ENCODE measurements at regions not wholly inside any gene's neighbourhood (a gene's known extent, or its start where the extent isn't known, plus 50 kb on each side); places are given as distances from the start of the nearest gene placed in this dataset.

GRCh38 chr5:7179364-7179763 is 216.6 kb upstream of the ADCY2 start:
- TF ChIP-seq, protein P1, sequence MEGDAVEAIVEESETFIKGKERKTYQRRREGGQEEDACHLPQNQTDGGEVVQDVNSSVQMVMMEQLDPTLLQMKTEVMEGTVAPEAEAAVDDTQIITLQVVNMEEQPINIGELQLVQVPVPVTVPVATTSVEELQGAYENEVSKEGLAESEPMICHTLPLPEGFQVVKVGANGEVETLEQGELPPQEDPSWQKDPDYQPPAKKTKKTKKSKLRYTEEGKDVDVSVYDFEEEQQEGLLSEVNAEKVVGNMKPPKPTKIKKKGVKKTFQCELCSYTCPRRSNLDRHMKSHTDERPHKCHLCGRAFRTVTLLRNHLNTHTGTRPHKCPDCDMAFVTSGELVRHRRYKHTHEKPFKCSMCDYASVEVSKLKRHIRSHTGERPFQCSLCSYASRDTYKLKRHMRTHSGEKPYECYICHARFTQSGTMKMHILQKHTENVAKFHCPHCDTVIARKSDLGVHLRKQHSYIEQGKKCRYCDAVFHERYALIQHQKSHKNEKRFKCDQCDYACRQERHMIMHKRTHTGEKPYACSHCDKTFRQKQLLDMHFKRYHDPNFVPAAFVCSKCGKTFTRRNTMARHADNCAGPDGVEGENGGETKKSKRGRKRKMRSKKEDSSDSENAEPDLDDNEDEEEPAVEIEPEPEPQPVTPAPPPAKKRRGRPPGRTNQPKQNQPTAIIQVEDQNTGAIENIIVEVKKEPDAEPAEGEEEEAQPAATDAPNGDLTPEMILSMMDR (IDR thresholded peaks at IDR 0.05), result no peak
- TF ChIP-seq ZFX (IDR thresholded peaks at IDR 0.05; ENCODE audit: borderline replicate concordance), result no peak
